ENCODE measurements at regions not wholly inside any gene's neighbourhood (a gene's known extent, or its start where the extent isn't known, plus 50 kb on each side); places are given as distances from the start of the nearest gene placed in this dataset.
"Not testable (repeated sequence)": the region's sequence is repeated elsewhere in the genome, so short reads cannot be mapped to it uniquely, and the experiment has no call there.

DNA sequence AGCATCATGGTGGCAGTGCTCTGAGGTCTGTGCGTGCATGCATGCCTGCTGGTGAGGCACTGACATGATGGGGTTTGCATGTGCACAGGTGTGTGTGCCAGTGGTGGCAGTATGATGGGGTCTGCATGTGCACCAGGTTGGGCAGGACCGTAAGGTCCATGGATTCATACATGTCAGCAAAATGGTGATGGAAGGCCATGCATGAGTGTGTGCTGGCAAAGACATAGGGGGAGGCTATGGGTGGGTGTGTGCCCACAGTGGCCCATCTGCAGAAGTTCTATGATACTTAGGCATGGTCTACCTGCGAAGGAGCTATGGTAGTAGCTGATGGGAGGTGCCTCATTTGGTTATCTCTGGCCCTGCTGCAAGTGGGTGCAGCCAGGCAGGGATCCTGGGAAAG, 348.0 kb upstream of the TARS1 start:
- Histone ChIP-seq H3K9me3 (replicated peaks; ENCODE audit: insufficient read depth, low read length) (no peaks in the 10 kb centered on the region), H3K79me2 (ENCODE audit: low read length) (no peaks in the 10 kb centered on the region), H3K4me3 (ENCODE audit: low read length) (no peak overlapping the region), H3K4me1 (ENCODE audit: low read length) (no peaks in the 10 kb centered on the region), H3K9me2 (replicated peaks; ENCODE audit: insufficient read depth, low read length) (no peaks in the 10 kb centered on the region), H4K20me1 (ENCODE audit: insufficient read depth, low read length) (no peaks in the 10 kb centered on the region), H3K27ac (ENCODE audit: low read length) (no peak overlapping the region), H3K36me3 (replicated peaks; ENCODE audit: insufficient read depth, low read length) (no peaks in the 10 kb centered on the region), H3F3A (ENCODE audit: insufficient read depth, low read length) (no peaks in the 10 kb centered on the region), H3K4me2 (ENCODE audit: low read depth, low read length) (no peak overlapping the region), H2AFZ (ENCODE audit: low read length) (no peak overlapping the region), H3K27me3 (replicated peaks; ENCODE audit: insufficient read depth, low read length) (no peaks in the 10 kb centered on the region), H3K9ac (ENCODE audit: low read length) (no peak overlapping the region)
- DNase-seq = no peak
- TF ChIP-seq EZH2phosphoT487 (IDR thresholded peaks at IDR 0.05; ENCODE audit: low read length) (no peak), EZH2 (optimal IDR thresholded peaks at IDR 0.05; ENCODE audit: low read depth, low read length) (no peak)
- TF ChIP-seq, protein P1, sequence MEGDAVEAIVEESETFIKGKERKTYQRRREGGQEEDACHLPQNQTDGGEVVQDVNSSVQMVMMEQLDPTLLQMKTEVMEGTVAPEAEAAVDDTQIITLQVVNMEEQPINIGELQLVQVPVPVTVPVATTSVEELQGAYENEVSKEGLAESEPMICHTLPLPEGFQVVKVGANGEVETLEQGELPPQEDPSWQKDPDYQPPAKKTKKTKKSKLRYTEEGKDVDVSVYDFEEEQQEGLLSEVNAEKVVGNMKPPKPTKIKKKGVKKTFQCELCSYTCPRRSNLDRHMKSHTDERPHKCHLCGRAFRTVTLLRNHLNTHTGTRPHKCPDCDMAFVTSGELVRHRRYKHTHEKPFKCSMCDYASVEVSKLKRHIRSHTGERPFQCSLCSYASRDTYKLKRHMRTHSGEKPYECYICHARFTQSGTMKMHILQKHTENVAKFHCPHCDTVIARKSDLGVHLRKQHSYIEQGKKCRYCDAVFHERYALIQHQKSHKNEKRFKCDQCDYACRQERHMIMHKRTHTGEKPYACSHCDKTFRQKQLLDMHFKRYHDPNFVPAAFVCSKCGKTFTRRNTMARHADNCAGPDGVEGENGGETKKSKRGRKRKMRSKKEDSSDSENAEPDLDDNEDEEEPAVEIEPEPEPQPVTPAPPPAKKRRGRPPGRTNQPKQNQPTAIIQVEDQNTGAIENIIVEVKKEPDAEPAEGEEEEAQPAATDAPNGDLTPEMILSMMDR (IDR thresholded peaks at IDR 0.05; ENCODE audit: low read length) = no peak

DNA sequence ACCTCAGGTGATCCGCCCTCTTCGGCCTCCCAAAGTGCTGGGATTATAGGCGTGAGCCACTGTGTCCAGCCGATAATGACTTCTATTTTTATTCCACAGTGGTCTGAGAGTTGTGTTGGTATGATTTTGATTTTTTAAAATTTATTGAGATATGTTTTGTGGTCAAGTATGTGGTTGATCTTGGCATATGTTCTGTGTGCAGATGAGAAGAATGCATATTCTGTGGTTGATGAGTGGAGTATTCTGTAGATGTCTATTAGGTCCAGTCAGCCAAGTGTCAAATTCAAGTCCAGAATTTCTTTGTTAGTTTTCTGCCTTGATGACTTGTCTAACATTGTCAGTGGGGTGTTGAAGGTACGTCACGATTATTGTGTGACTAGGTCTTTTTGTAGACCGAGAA, 338.2 kb upstream of the TARS1 start:
- Histone ChIP-seq H3K27ac (ENCODE audit: low read length) (no peak overlapping the region), H3F3A (ENCODE audit: insufficient read depth, low read length) (no peaks in the 10 kb centered on the region), H3K9me2 (replicated peaks; ENCODE audit: insufficient read depth, low read length) (no peaks in the 10 kb centered on the region), H3K27me3 (replicated peaks; ENCODE audit: insufficient read depth, low read length) (no peaks in the 10 kb centered on the region), H3K79me2 (ENCODE audit: low read length) (no peaks in the 10 kb centered on the region), H3K9ac (ENCODE audit: low read length) (no peak overlapping the region), H3K9me3 (replicated peaks; ENCODE audit: insufficient read depth, low read length) (no peaks in the 10 kb centered on the region), H3K4me3 (ENCODE audit: low read length) (no peak overlapping the region), H3K4me2 (ENCODE audit: low read depth, low read length) (no peak overlapping the region), H3K36me3 (replicated peaks; ENCODE audit: insufficient read depth, low read length) (no peaks in the 10 kb centered on the region), H3K4me1 (ENCODE audit: low read length) (no peaks in the 10 kb centered on the region), H2AFZ (ENCODE audit: low read length) (no peak overlapping the region), H4K20me1 (ENCODE audit: insufficient read depth, low read length) (no peaks in the 10 kb centered on the region)
- no peak for DNase-seq
- TF ChIP-seq EZH2phosphoT487 (IDR thresholded peaks at IDR 0.05; ENCODE audit: low read length) = no peak
- TF ChIP-seq, protein P1 (IDR thresholded peaks at IDR 0.05; ENCODE audit: low read length) = no peak
- TF ChIP-seq EZH2 (optimal IDR thresholded peaks at IDR 0.05; ENCODE audit: low read depth, low read length) = no peak

DNA sequence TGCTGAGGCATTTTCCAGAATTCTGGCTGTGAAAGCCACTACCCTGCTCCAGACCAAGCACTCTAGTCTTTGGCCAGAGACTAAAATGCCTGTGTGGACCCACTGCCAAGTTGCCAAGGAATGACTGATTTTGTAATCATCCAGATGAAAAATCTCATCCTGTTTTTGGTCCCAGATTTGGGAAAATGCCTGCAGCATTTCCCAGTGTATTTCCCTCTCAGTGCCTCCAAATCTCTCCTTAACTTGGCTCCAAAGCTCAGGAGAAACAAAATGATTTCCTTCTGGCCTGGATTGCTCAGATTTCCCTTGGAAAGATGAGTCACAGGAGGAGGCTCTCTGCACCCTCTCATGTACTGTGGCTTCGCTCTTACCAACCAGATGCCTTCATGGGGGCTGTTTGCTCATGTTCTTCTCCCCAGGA, 335.2 kb upstream of the TARS1 start:
- no peak for DNase-seq
- TF ChIP-seq, protein P1 (IDR thresholded peaks at IDR 0.05; ENCODE audit: low read length) = no peak
- no peak for TF ChIP-seq EZH2phosphoT487 (IDR thresholded peaks at IDR 0.05; ENCODE audit: low read length)
- no peak for TF ChIP-seq EZH2 (optimal IDR thresholded peaks at IDR 0.05; ENCODE audit: low read depth, low read length)
- Histone ChIP-seq H3K4me1 (ENCODE audit: low read length) (no peaks in the 10 kb centered on the region), H3K27me3 (replicated peaks; ENCODE audit: insufficient read depth, low read length) (no peaks in the 10 kb centered on the region), H2AFZ (ENCODE audit: low read length) (no peak overlapping the region), H3K4me2 (ENCODE audit: low read depth, low read length) (no peak overlapping the region), H3K9ac (ENCODE audit: low read length) (no peak overlapping the region), H3K4me3 (ENCODE audit: low read length) (no peak overlapping the region), H3K27ac (ENCODE audit: low read length) (no peak overlapping the region), H3K9me2 (replicated peaks; ENCODE audit: insufficient read depth, low read length) (no peaks in the 10 kb centered on the region), H3K79me2 (ENCODE audit: low read length) (no peaks in the 10 kb centered on the region), H3K9me3 (replicated peaks; ENCODE audit: insufficient read depth, low read length) (no peaks in the 10 kb centered on the region), H4K20me1 (ENCODE audit: insufficient read depth, low read length) (no peaks in the 10 kb centered on the region), H3F3A (ENCODE audit: insufficient read depth, low read length) (no peaks in the 10 kb centered on the region), H3K36me3 (replicated peaks; ENCODE audit: insufficient read depth, low read length) (no peaks in the 10 kb centered on the region)

DNA sequence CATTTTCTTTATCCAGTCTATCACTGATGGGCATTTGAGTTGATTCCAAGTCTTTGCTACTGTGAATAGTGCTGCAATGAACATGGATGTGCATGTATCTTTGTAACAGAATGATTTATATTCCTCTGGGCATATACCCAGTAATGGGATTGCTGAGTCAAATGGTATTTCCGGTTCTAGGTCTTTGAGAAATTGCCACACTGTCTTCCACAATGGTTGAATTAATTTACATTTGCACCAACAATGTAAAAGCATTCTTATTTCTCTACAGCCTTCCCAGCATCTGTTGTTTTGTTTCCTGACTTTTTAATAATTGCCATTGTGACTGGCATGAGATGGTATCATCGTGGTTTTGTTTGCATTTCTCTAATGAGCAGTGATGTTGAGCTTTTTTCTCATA, 330.3 kb upstream of the TARS1 start:
- H3K4me2 ChIP-seq (ENCODE audit: low read depth, low read length); H3K36me3 ChIP-seq (replicated peaks; ENCODE audit: insufficient read depth, low read length); H3K9me2 ChIP-seq (replicated peaks; ENCODE audit: insufficient read depth, low read length); H2AFZ ChIP-seq (ENCODE audit: low read length); H4K20me1 ChIP-seq (ENCODE audit: insufficient read depth, low read length); H3K9ac ChIP-seq (ENCODE audit: low read length); H3F3A ChIP-seq (ENCODE audit: insufficient read depth, low read length); H3K4me3 ChIP-seq (ENCODE audit: low read length); H3K27ac ChIP-seq (ENCODE audit: low read length); H3K9me3 ChIP-seq (replicated peaks; ENCODE audit: insufficient read depth, low read length); H3K79me2 ChIP-seq (ENCODE audit: low read length); DNase-seq; H3K4me1 ChIP-seq (ENCODE audit: low read length); H3K27me3 ChIP-seq (replicated peaks; ENCODE audit: insufficient read depth, low read length): not testable (repeated sequence)
